OCI-LY1 (cell line): ENCODE measurements at regions not wholly inside any gene's neighbourhood (a gene's known extent, or its start where the extent isn't known, plus 50 kb on each side); places are given as distances from the start of the nearest gene placed in this dataset.

ENCODE experiments used
- H2AFZ ChIP-seq: fragments of 200-600 bp; sonication (generic), shearing (Covaris generic); 2 replicates; pipeline ENCODE4 v1.6.0; 2014; ENCODE audit warnings: antibody characterized with exemption, mild to moderate bottlenecking, low read length
- H3F3A ChIP-seq: fragments of 200-600 bp; sonication (generic), shearing (Covaris generic); 2 replicates; pipeline ENCODE4 v1.6.0; 2014; ENCODE audit warnings: mild to moderate bottlenecking, antibody characterized with exemption, low read length, moderate library complexity; ENCODE audit not compliant: insufficient read depth
- H3K27ac ChIP-seq: fragments of 200-600 bp; sonication (generic); 2 replicates; pipeline ENCODE4 v1.5.1; 2014; ENCODE audit warnings: low read length, mixed run types, mild to moderate bottlenecking, low read depth; ENCODE audit not compliant: poor library complexity, severe bottlenecking
- H3K27me3 ChIP-seq: fragments of 200-600 bp; sonication (generic); 2 replicates; pipeline ENCODE4 v1.6.0; 2014; ENCODE audit warnings: antibody characterized with exemption, mild to moderate bottlenecking, low read length, moderate library complexity; ENCODE audit not compliant: insufficient read depth
- H3K36me3 ChIP-seq: fragments of 200-600 bp; sonication (generic); 2 replicates; pipeline ENCODE4 v1.6.1; 2014; ENCODE audit warnings: mild to moderate bottlenecking, antibody characterized with exemption, low read length, moderate library complexity, mixed read lengths; ENCODE audit not compliant: insufficient read depth
- H3K4me1 ChIP-seq: fragments of 200-600 bp; sonication (generic); 2 replicates; pipeline ENCODE4 v1.5.1; 2014; ENCODE audit warnings: mild to moderate bottlenecking, low read length, moderate library complexity; ENCODE audit not compliant: insufficient read depth, severe bottlenecking
- H3K4me2 ChIP-seq: fragments of 200-600 bp; sonication (generic), shearing (Covaris generic); 2 replicates; pipeline ENCODE4 v1.6.1; 2014; ENCODE audit warnings: low read length
- H3K4me3 ChIP-seq: fragments of 200-600 bp; sonication (generic); 2 replicates; pipeline ENCODE4 v1.5.1; 2014; ENCODE audit warnings: low read length, low read depth, mild to moderate bottlenecking, mixed read lengths; ENCODE audit not compliant: poor library complexity, severe bottlenecking
- H3K79me2 ChIP-seq: fragments of 200-600 bp; shearing (Covaris generic); 2 replicates; pipeline ENCODE4 v1.6.1; 2016; ENCODE audit warnings: mixed run types, low read length, mixed read lengths; ENCODE audit not compliant: insufficient read depth
- H3K9ac ChIP-seq: fragments of 200-600 bp; sonication (generic), shearing (Covaris generic); 2 replicates; pipeline ENCODE4 v1.6.1; 2014; ENCODE audit warnings: mild to moderate bottlenecking, low read length, mixed read lengths
- H3K9me2 ChIP-seq: fragments of 200-600 bp; sonication (generic), shearing (Covaris generic); 2 replicates; pipeline ENCODE4 v1.6.1; 2014; ENCODE audit warnings: low read depth, mild to moderate bottlenecking, low read length, mixed read lengths
- H3K9me3 ChIP-seq: fragments of 200-600 bp; shearing (Covaris generic); 2 replicates; pipeline ENCODE4 v1.6.1; 2014; ENCODE audit warnings: low read length, mixed read lengths
- H4K20me1 ChIP-seq: fragments of 200-600 bp; sonication (generic), shearing (Covaris generic); 2 replicates; pipeline ENCODE4 v1.6.0; 2016; ENCODE audit warnings: mild to moderate bottlenecking, low read length; ENCODE audit not compliant: insufficient read depth
- EZH2 ChIP-seq: fragments of 200-600 bp; sonication (generic), shearing (Covaris generic); IDR thresholded peaks from 2 replicates; pipeline ENCODE4 v1.8.0; 2017; ENCODE audit warnings: borderline replicate concordance, mixed run types, mild to moderate bottlenecking, antibody characterized with exemption, low read length, moderate library complexity, mixed read lengths
- TF ChIP-seq, protein P1 (sequence below): fragments of 200-600 bp; sonication (generic), shearing (Covaris generic); IDR thresholded peaks from 2 replicates; pipeline ENCODE4 v1.5.1; 2017; ENCODE audit warnings: mild to moderate bottlenecking, antibody characterized with exemption, low read length, moderate library complexity, mixed read lengths

DNA sequence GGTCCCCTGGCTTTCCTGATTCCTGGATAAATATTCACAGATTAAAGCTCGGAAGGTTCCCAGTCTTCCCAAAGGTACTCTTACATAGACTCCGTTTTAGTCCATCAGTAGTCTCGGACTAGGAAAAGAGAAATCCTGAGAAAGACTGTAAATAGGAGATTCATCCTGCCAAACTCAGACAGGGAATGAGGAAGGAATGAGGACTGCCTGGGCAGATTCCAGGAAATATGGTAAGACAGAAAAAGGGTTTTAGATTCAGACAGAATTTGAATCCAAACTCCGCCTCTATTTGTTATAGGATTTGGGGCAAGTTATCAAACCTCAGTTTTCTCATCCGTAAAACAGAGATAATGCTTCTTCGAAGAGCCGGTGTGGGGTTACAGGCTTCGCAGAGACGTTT lies 77.8 kb upstream of the VGLL4 start:
- Histone ChIP-seq H3K9me3 (no peaks in the 10 kb centered on the region), H3K9ac (no peak overlapping the region), H3K36me3 (no peaks in the 10 kb centered on the region), H3K79me2 (peaks cover 18% of the 10 kb centered on the region), H3K9me2 (no peaks in the 10 kb centered on the region), H3K27me3 (no peaks in the 10 kb centered on the region), H3K4me1 (peaks cover 49% of the 10 kb centered on the region), H3K27ac (no peak overlapping the region), H4K20me1 (no peaks in the 10 kb centered on the region), H3K4me2 (peak overlapping the region; percentile 72; the same call in 1 of the 2 replicates), H3K4me3 (peak overlapping the region; percentile 76), H2AFZ (no peak overlapping the region), H3F3A (no peaks in the 10 kb centered on the region)
- TF ChIP-seq, protein P1, sequence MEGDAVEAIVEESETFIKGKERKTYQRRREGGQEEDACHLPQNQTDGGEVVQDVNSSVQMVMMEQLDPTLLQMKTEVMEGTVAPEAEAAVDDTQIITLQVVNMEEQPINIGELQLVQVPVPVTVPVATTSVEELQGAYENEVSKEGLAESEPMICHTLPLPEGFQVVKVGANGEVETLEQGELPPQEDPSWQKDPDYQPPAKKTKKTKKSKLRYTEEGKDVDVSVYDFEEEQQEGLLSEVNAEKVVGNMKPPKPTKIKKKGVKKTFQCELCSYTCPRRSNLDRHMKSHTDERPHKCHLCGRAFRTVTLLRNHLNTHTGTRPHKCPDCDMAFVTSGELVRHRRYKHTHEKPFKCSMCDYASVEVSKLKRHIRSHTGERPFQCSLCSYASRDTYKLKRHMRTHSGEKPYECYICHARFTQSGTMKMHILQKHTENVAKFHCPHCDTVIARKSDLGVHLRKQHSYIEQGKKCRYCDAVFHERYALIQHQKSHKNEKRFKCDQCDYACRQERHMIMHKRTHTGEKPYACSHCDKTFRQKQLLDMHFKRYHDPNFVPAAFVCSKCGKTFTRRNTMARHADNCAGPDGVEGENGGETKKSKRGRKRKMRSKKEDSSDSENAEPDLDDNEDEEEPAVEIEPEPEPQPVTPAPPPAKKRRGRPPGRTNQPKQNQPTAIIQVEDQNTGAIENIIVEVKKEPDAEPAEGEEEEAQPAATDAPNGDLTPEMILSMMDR, result no peak
- TF ChIP-seq EZH2, result no peak

DNA sequence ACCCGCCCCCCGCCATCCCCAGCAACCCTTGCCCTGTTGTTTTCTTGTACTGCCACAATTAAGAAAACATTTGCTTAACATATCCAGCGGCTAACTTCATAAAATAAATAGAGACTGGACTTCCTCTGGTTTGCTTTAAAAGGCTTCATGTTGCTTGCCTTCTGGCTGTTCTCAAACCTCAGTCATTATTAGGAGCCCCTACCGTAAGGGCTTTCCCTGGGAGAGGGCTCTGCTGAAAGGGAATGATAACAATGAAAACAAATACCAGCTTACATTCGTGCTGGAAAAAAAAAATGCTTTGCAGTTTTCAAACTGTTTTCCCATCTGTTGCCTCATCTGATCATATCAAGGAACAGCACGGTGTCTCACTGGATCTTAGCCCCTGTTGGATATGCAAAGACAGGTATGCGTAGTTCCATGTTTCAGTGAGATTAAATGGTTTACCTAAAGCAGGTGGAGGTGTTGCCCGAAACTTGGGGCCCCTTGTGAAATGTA lies 77.2 kb upstream of the VGLL4 start:
- Histone ChIP-seq H3K9me3 (no peaks in the 10 kb centered on the region), H4K20me1 (no peaks in the 10 kb centered on the region), H2AFZ (0 out of 2 replicates have a peak overlapping the region, but pooled peaks have one; percentile 15), H3K9ac (peak overlapping the region; percentile 85), H3K27ac (peak overlapping the region; percentile 51), H3K79me2 (peaks cover 21% of the 10 kb centered on the region), H3K4me3 (peak overlapping the region; percentile 76), H3F3A (no peaks in the 10 kb centered on the region), H3K4me2 (peak overlapping the region; percentile 72), H3K36me3 (no peaks in the 10 kb centered on the region), H3K4me1 (peaks cover 49% of the 10 kb centered on the region), H3K27me3 (no peaks in the 10 kb centered on the region), H3K9me2 (no peaks in the 10 kb centered on the region)
- TF ChIP-seq, protein P1, result no peak

DNA sequence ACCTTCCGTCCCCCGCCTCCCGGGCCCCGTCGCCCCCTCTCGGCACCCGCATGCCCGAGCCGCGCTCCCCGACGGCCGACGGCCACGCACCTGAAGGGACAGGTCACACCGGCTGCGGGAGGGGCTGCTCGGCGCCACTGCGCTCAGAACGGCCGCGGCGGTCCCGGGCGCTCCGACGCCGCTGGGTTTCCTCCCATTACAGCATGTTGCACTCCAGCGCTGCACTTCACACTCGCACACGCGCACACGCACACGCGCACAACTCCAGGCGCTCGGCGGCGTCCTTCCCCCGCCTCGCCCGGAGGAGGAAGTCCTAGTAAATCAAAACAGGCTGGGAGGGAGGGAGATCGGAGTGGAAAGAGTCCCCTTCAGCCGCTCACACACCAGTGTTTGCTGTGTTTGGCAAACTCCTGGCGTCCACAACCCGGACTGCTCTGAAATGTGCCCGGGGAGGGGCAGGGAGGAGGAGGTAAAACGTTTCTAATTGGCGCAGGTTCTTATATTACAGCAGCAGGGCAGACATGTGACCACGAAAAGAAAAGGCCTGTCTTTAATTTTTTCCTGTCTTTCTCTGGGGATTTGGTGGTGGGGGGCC lies 76.7 kb upstream of the VGLL4 start:
- Histone ChIP-seq H4K20me1 (no peaks in the 10 kb centered on the region), H3K9me2 (no peaks in the 10 kb centered on the region), H3K79me2 (peaks cover 25% of the 10 kb centered on the region), H3K36me3 (no peaks in the 10 kb centered on the region), H3K9me3 (no peaks in the 10 kb centered on the region), H3K4me3 (peak overlapping the region; percentile 76), H3K4me1 (peaks cover 49% of the 10 kb centered on the region), H3K27ac (peak overlapping the region; percentile 51), H3F3A (no peaks in the 10 kb centered on the region), H3K9ac (peak overlapping the region; percentile 85), H3K4me2 (peak overlapping the region; percentile 72), H2AFZ (0 out of 2 replicates have a peak overlapping the region, but pooled peaks have one; percentile 15), H3K27me3 (no peaks in the 10 kb centered on the region)
- TF ChIP-seq, protein P1, result no peak
- no peak for TF ChIP-seq EZH2
